Lower lobe of right lung (tissue), 2 donors: ENCODE measurements at regions not wholly inside any gene's neighbourhood (a gene's known extent, or its start where the extent isn't known, plus 50 kb on each side); places are given as distances from the start of the nearest gene placed in this dataset.

Experiments
- ATAC-seq, 2 donors: fragments of 200-7000 bp; cut with Tn5 transposase; one replicate each; pipeline ENCODE4 v1.9.1; 2020 to 2022; ENCODE audit warnings: mild to moderate bottlenecking in 2 of 2, moderate library complexity in 2 of 2
- DNase-seq: peaks from one replicate; pipeline ENCODE4 v3.0.0-alpha.2; 2020
- H3K27ac ChIP-seq: fragments of 200-600 bp; one replicate; pipeline ENCODE4 v1.8.0; 2022
- H3K27me3 ChIP-seq: fragments of 200-600 bp; one replicate; pipeline ENCODE4 v1.8.0; 2022; ENCODE audit warnings: low read depth
- H3K36me3 ChIP-seq: fragments of 200-600 bp; one replicate; pipeline ENCODE4 v1.8.0; 2022; ENCODE audit warnings: mild to moderate bottlenecking
- H3K4me1 ChIP-seq: fragments of 200-600 bp; one replicate; pipeline ENCODE4 v1.8.0; 2022
- H3K4me3 ChIP-seq: fragments of 200-600 bp; one replicate; pipeline ENCODE4 v1.8.0; 2022; ENCODE audit warnings: mild to moderate bottlenecking
- H3K9me3 ChIP-seq: fragments of 200-600 bp; one replicate; pipeline ENCODE4 v1.8.0; 2022
- intact Hi-C: fragments of 100-400 bp; cut with DNase I; formaldehyde crosslinking; loops from one replicate; pipeline ENCODE4 v1.11.0; 2022
- TF ChIP-seq, protein P1 (sequence below): fragments of 200-600 bp; IDR thresholded peaks from one replicate; pipeline ENCODE4 v1.8.0; 2022; ENCODE audit warnings: antibody characterized with exemption, mild to moderate bottlenecking
- donor health status: DM: no; HTN: yes; CAD: no; lungs with severe emphysema.

DNA sequence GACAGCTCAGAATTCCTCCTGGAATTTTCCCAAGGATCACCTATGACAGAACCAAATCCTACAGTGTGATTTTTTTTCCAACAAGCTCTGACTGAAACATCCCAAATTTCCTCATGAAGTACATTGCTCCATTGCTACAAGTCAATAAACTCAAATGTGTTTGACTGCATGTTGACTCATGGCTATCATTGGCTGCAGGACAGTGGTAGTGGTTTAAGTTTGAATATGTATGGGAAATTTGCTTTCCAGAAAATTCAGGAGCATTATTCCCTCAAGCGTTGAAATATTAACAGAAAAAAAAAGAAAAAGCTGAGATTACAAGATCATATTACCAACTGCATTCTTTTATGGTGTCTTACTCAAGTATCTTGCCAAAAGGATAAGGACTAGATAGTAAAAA lies 402.8 kb upstream of the DSEL start:
- H3K27me3 ChIP-seq: no peaks in the 10 kb centered on the region
- intact Hi-C loops: no loop called here
- no peaks in the 10 kb centered on the region for H3K4me1 ChIP-seq
- TF ChIP-seq, protein P1, sequence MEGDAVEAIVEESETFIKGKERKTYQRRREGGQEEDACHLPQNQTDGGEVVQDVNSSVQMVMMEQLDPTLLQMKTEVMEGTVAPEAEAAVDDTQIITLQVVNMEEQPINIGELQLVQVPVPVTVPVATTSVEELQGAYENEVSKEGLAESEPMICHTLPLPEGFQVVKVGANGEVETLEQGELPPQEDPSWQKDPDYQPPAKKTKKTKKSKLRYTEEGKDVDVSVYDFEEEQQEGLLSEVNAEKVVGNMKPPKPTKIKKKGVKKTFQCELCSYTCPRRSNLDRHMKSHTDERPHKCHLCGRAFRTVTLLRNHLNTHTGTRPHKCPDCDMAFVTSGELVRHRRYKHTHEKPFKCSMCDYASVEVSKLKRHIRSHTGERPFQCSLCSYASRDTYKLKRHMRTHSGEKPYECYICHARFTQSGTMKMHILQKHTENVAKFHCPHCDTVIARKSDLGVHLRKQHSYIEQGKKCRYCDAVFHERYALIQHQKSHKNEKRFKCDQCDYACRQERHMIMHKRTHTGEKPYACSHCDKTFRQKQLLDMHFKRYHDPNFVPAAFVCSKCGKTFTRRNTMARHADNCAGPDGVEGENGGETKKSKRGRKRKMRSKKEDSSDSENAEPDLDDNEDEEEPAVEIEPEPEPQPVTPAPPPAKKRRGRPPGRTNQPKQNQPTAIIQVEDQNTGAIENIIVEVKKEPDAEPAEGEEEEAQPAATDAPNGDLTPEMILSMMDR: no peak
- DNase-seq (no peak), ATAC-seq (no peak)
- H3K27ac ChIP-seq: no peak overlapping the region
- no peak overlapping the region for H3K4me3 ChIP-seq
- no peaks in the 10 kb centered on the region for H3K9me3 ChIP-seq
- no peaks in the 10 kb centered on the region for H3K36me3 ChIP-seq

DNA sequence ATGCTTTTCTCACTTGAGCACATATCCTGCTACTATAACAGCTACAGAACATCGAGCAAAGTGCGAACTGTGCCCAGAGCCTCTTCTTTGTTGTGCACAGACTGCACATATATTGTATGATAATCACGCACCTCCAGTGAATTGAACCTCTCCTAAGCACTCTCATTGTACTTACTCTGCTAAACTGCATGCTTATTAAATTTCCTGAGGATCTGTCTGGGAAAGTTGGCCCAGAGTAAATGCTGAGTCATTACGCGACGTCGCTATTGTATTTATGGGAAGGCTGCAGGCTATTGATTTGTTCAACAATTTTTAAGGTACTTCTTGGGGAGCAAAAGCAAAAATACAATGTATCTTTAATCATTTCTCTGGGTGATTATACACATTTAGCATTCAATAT lies 399.6 kb upstream of the DSEL start:
- DNase-seq (no peak), ATAC-seq (no peak)
- TF ChIP-seq, protein P1: no peak
- no peaks in the 10 kb centered on the region for H3K9me3 ChIP-seq
- no peak overlapping the region for H3K27ac ChIP-seq
- no peak overlapping the region for H3K4me3 ChIP-seq
- H3K36me3 ChIP-seq: no peaks in the 10 kb centered on the region
- H3K27me3 ChIP-seq: no peaks in the 10 kb centered on the region
- no peaks in the 10 kb centered on the region for H3K4me1 ChIP-seq
- intact Hi-C loops: no loop called here

DNA sequence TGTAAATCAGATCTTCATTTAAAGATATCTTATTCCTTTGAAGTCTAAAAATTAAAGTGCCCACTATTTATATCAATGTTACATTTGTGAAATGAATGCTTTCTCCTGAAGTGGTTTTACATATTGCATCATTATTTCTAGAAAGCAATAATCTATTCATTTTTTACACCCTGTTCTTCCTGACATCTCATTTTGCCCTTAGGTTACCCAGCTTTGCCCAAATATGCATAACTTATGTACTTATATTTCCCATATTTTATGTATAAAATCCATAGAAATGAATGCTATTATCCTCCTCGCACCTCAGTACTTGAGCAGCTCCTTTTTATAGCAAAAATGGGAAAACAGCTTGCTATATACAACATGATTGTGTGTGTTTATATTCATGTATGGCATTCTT lies 396.5 kb upstream of the DSEL start:
- ATAC-seq (no peak), DNase-seq (no peak)
- Histone ChIP-seq H3K4me3 (no peak overlapping the region), H3K4me1 (no peaks in the 10 kb centered on the region), H3K9me3 (no peaks in the 10 kb centered on the region), H3K27me3 (no peaks in the 10 kb centered on the region), H3K27ac (no peak overlapping the region), H3K36me3 (no peaks in the 10 kb centered on the region)
- TF ChIP-seq, protein P1: no peak
- intact Hi-C loops: no loop called here

DNA sequence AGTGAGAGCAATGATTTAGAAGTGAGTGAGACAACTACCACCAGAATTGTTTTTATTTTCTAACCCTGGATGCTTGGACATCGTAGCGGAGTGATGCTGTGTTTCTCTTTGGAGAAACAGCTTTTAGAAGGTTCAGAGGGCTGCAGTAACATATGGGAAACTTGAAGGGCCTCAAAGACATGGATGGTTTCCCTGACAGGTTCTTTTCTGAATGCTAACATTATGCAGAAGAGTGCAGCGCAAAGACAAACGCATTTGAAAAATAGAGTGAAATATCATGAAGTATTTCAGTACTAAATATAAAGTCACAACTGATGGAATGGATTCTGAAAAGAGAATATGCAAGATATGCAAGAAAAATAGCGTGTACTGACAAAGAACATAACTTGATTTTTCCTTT lies 385.1 kb upstream of the DSEL start:
- no peak for DNase-seq
- no peak for ATAC-seq
- Histone ChIP-seq H3K36me3 (no peaks in the 10 kb centered on the region), H3K4me3 (no peak overlapping the region), H3K4me1 (no peaks in the 10 kb centered on the region), H3K9me3 (no peaks in the 10 kb centered on the region), H3K27me3 (no peaks in the 10 kb centered on the region), H3K27ac (no peak overlapping the region)
- TF ChIP-seq, protein P1: no peak
- intact Hi-C loops: no loop called here

DNA sequence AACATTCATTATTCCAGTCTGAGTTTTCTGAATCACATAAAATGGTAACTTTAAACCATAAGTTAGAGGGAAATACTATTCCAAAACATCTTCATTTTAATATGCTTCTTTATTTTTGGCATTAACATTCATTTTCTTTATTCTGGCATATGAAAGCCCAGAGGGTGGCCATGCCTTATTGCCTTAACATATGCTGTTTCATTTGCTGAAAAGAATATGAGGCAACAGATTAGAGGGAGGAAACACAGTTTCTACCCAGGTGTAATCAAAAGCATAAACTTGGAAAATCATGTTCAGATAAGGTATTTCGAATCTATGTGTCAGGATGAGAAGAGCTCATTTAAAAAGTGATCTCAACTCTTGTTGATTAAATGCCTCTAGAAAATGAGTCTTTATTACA lies 379.9 kb upstream of the DSEL start:
- no peak for ATAC-seq
- intact Hi-C loops: no loop called here
- H3K36me3 ChIP-seq: no peaks in the 10 kb centered on the region
- H3K4me1 ChIP-seq: no peaks in the 10 kb centered on the region
- H3K27ac ChIP-seq: no peak overlapping the region
- no peaks in the 10 kb centered on the region for H3K27me3 ChIP-seq
- DNase-seq: no peak
- no peaks in the 10 kb centered on the region for H3K9me3 ChIP-seq
- TF ChIP-seq, protein P1: no peak
- H3K4me3 ChIP-seq: no peak overlapping the region

DNA sequence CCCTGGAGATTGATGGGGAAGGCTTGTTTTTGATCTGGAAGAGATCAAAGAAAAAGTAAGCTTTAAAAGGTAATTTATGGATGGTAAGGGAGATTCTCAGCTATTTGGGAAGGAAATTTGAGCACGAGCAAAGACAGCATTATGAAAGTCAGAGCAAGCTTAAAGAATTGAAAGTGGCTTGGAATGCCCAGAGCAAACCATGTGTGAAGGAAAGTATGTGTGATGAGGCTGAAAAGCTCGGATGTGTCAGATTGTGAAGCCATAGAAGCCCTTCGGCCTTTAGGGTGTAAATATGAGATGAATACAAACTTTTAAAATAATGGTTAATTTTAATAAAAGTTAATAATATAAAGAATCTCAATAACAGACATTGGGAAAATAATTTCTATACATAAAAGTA lies 377.4 kb upstream of the DSEL start:
- TF ChIP-seq, protein P1: no peak
- no peak for DNase-seq
- intact Hi-C loops: no loop called here

More for the DNA sequence above, 377.4 kb upstream of the DSEL start:
- no peak overlapping the region for H3K27ac ChIP-seq
- H3K36me3 ChIP-seq: no peaks in the 10 kb centered on the region
- no peaks in the 10 kb centered on the region for H3K27me3 ChIP-seq
- H3K9me3 ChIP-seq: no peaks in the 10 kb centered on the region
- no peaks in the 10 kb centered on the region for H3K4me1 ChIP-seq
- no peak for ATAC-seq
- no peak overlapping the region for H3K4me3 ChIP-seq
